H9 (cell line): ENCODE measurements at regions not wholly inside any gene's neighbourhood (a gene's known extent, or its start where the extent isn't known, plus 50 kb on each side); places are given as distances from the start of the nearest gene placed in this dataset.

Experiments
- DNase-seq: peaks from one replicate; pipeline ENCODE4 v3.0.0-alpha.2; 2017
- H2AFZ ChIP-seq: one replicate; pipeline ENCODE4 v1.6.1; 2013; ENCODE audit warnings: mild to moderate bottlenecking, low read length, control low read depth, moderate library complexity
- H2AK5ac ChIP-seq: 2 replicates; pipeline ENCODE4 v1.6.1; 2013; ENCODE audit warnings: low read length, control low read depth, mixed read lengths; ENCODE audit not compliant: insufficient read length
- H2BK120ac ChIP-seq: one replicate; pipeline ENCODE4 v1.6.1; 2013; ENCODE audit warnings: low read depth, mild to moderate bottlenecking, low read length, control low read depth, inconsistent platforms; ENCODE audit not compliant: poor library complexity, severe bottlenecking
- H2BK12ac ChIP-seq: 2 replicates; pipeline ENCODE4 v1.6.1; 2013; ENCODE audit warnings: low read length, control low read depth, mixed read lengths, low read depth; ENCODE audit not compliant: insufficient read length
- H2BK15ac ChIP-seq: 2 replicates; pipeline ENCODE4 v1.6.1; 2013; ENCODE audit warnings: low read depth, low read length, control low read depth
- H2BK20ac ChIP-seq: one replicate; pipeline ENCODE4 v1.6.1; 2013; ENCODE audit warnings: low read depth, mild to moderate bottlenecking, low read length, control low read depth, inconsistent platforms; ENCODE audit not compliant: poor library complexity, severe bottlenecking
- H2BK5ac ChIP-seq: 2 replicates; pipeline ENCODE4 v1.6.1; 2013; ENCODE audit warnings: low read length, control low read depth, mixed read lengths; ENCODE audit not compliant: insufficient read length
- H3K14ac ChIP-seq: 2 replicates; pipeline ENCODE4 v1.6.1; 2013; ENCODE audit warnings: low read length, control low read depth; ENCODE audit not compliant: insufficient read depth
- H3K18ac ChIP-seq: 2 replicates; pipeline ENCODE4 v1.6.1; 2013; ENCODE audit warnings: low read depth, mild to moderate bottlenecking, mixed read lengths, low read length, control low read depth; ENCODE audit not compliant: insufficient read length
- H3K23ac ChIP-seq: 2 replicates; pipeline ENCODE4 v1.6.1; 2013; ENCODE audit warnings: low read length, control low read depth, mixed read lengths, low read depth; ENCODE audit not compliant: insufficient read length
- H3K23me2 ChIP-seq: 2 replicates; pipeline ENCODE4 v1.6.1; 2013; ENCODE audit warnings: low read depth, mild to moderate bottlenecking, mixed read lengths, low read length, control low read depth; ENCODE audit not compliant: insufficient read length, poor library complexity, severe bottlenecking
- H3K27ac ChIP-seq: 2 replicates; pipeline ENCODE4 v1.5.1; 2013; ENCODE audit warnings: low read length, control low read depth, mixed read lengths, low read depth; ENCODE audit not compliant: insufficient read length
- H3K27me3 ChIP-seq: 2 replicates; pipeline ENCODE4 v1.6.1; 2013; ENCODE audit warnings: low read length, control low read depth, inconsistent platforms; ENCODE audit not compliant: insufficient read depth
- H3K4ac ChIP-seq: 2 replicates; pipeline ENCODE4 v1.6.1; 2013; ENCODE audit warnings: low read depth, mild to moderate bottlenecking, control low read depth, inconsistent platforms, low read length, moderate library complexity
- H3K4me1 ChIP-seq: 2 replicates; pipeline ENCODE4 v1.6.1; 2013; ENCODE audit warnings: low read length, control low read depth, inconsistent platforms; ENCODE audit not compliant: insufficient read depth
- H3K4me2 ChIP-seq: 2 replicates; pipeline ENCODE4 v1.6.1; 2013; ENCODE audit warnings: low read length, control low read depth, mixed read lengths; ENCODE audit not compliant: insufficient read length, insufficient read depth
- H3K56ac ChIP-seq: 2 replicates; pipeline ENCODE4 v1.6.1; 2013; ENCODE audit warnings: low read depth, mild to moderate bottlenecking, mixed read lengths, low read length, control low read depth; ENCODE audit not compliant: insufficient read length
- H3K79me1 ChIP-seq: 2 replicates; pipeline ENCODE4 v1.6.1; 2013; ENCODE audit warnings: low read depth, mild to moderate bottlenecking, moderate library complexity, low read length, control low read depth, inconsistent platforms; ENCODE audit not compliant: insufficient read depth, poor library complexity, severe bottlenecking
- H3K79me2 ChIP-seq: 2 replicates; pipeline ENCODE4 v1.6.1; 2013; ENCODE audit warnings: low read length, control low read depth, inconsistent platforms; ENCODE audit not compliant: insufficient read depth
- H3K9ac ChIP-seq: 2 replicates; pipeline ENCODE4 v1.6.1; 2013; ENCODE audit warnings: low read length, control low read depth, mixed read lengths; ENCODE audit not compliant: insufficient read length; ENCODE audit errors: extremely low read depth
- H3K9me3 ChIP-seq: one replicate; pipeline ENCODE4 v1.6.1; 2013; ENCODE audit warnings: low read depth, low read length, inconsistent platforms; ENCODE audit not compliant: control insufficient read depth
- H3T11ph ChIP-seq: one replicate; pipeline ENCODE4 v1.6.1; 2013; ENCODE audit warnings: mild to moderate bottlenecking, low read length, control low read depth, inconsistent platforms
- H4K20me1 ChIP-seq: one replicate; pipeline ENCODE4 v1.6.1; 2013; ENCODE audit not compliant: control insufficient read depth, insufficient read length, insufficient read depth
- H4K5ac ChIP-seq: 2 replicates; pipeline ENCODE4 v1.6.1; 2013; ENCODE audit warnings: low read depth, mild to moderate bottlenecking, mixed read lengths, low read length, control low read depth; ENCODE audit not compliant: insufficient read length
- H4K8ac ChIP-seq: replicated peaks from 2 replicates; pipeline ENCODE4 v1.6.1; 2013; ENCODE audit warnings: low read length, control low read depth, mixed read lengths, low read depth; ENCODE audit not compliant: insufficient read length
- H4K91ac ChIP-seq: 2 replicates; pipeline ENCODE4 v1.6.1; 2013; ENCODE audit warnings: low read depth, mild to moderate bottlenecking, moderate library complexity, mixed read lengths, low read length, control low read depth; ENCODE audit not compliant: insufficient read length
- H3K27ac Mint-ChIP-seq, 3 experiments: 2 replicates in 2 of 3; 3 replicates in 1 of 3; pipeline ENCODE4 v1.8.0; 2020 to 2021; ENCODE audit warnings: mixed read lengths in 3 of 3, mild to moderate bottlenecking in 1 of 3, moderate library complexity in 1 of 3
- H3K27me3 Mint-ChIP-seq: 2 replicates; pipeline ENCODE4 v1.8.0; 2021; ENCODE audit warnings: low read depth, mild to moderate bottlenecking, moderate library complexity, mixed read lengths
- H3K36me3 Mint-ChIP-seq, 3 experiments: 2 replicates in 2 of 3; 3 replicates in 1 of 3; pipeline ENCODE4 v1.8.0; 2020 to 2021; ENCODE audit warnings: low read depth in 3 of 3, mixed read lengths in 3 of 3; ENCODE audit not compliant: insufficient read depth in 1 of 3
- H3K4me1 Mint-ChIP-seq, 2 experiments: 2 replicates each; pipeline ENCODE4 v1.8.0; 2020; ENCODE audit warnings: mixed read lengths in 2 of 2
- H3K4me3 Mint-ChIP-seq, 2 experiments: 2 replicates in 1 of 2; 3 replicates in 1 of 2; pipeline ENCODE4 v1.8.0; 2020 to 2021; ENCODE audit warnings: mild to moderate bottlenecking in 2 of 2, mixed read lengths in 2 of 2, moderate library complexity in 1 of 2
- H3K9me3 Mint-ChIP-seq, 2 experiments: 2 replicates in 1 of 2; 3 replicates in 1 of 2; pipeline ENCODE4 v1.8.0; 2020; ENCODE audit warnings: mild to moderate bottlenecking in 2 of 2, mixed read lengths in 2 of 2, moderate library complexity in 1 of 2
- WGBS: extraction: QIAGEN DNeasy Blood & Tissue Kit; methylation state at CpG from one replicate; pipeline ENCODE4 v1.1.7; 2013; ENCODE audit warnings: missing lambda C conversion rate, low lambda C conversion rate, mixed read lengths; ENCODE audit not compliant: insufficient read length; ENCODE audit errors: extremely low coverage; 5-methylcytosine and 5-hydroxymethylcytosine counted together
- TF ChIP-seq, protein P1 (sequence below): fragments of 200-600 bp; sonication (generic); conservative IDR thresholded peaks from 3 replicates; pipeline ENCODE4 v1.8.0; 2021; ENCODE audit warnings: antibody characterized with exemption, mild to moderate bottlenecking

DNA sequence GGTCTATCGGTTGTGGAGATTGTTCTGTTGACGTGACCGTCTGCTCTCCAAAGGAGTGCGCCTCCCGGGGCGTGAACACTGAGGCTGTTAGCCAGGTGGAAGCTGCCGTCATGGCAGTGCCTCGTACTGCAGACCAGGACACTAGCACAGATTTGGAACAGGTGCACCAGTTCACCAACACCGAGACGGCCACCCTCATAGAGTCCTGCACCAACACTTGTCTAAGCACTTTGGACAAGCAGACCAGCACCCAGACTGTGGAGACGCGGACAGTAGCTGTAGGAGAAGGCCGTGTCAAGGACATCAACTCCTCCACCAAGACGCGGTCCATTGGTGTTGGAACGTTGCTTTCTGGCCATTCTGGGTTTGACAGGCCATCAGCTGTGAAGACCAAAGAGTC, 128.9 kb upstream of the DMRT1 start:
- Histone ChIP-seq H2BK5ac (no peak overlapping the region), H3T11ph (no peak overlapping the region), H3K23ac (no peak overlapping the region), H2BK15ac (no peak overlapping the region), H3K4ac (no peak overlapping the region), H4K91ac (no peak overlapping the region), H3K27me3 (no peaks in the 10 kb centered on the region), H3K4me1 (0 out of 2 replicates have a peak, but pooled peaks cover 2% of the 10 kb centered on the region), H2BK12ac (no peak overlapping the region), H3K79me1 (no peaks in the 10 kb centered on the region), H3K23me2 (no peaks in the 10 kb centered on the region), H3K18ac (no peak overlapping the region), H3K4me2 (no peak overlapping the region), H2AFZ (no peak overlapping the region), H4K8ac (no peak overlapping the region), H3K9ac (no peak overlapping the region), H4K5ac (no peak overlapping the region), H3K27ac (no peak overlapping the region), H4K20me1 (no peaks in the 10 kb centered on the region), H3K56ac (no peak overlapping the region), H2BK120ac (no peak overlapping the region), H3K14ac (no peak overlapping the region), H3K79me2 (no peaks in the 10 kb centered on the region), H2AK5ac (no peak overlapping the region), H3K9me3 (no peaks in the 10 kb centered on the region), H2BK20ac (no peak overlapping the region)
- Mint-ChIP-seq H3K4me1 (peaks cover 11 to 12% of the 10 kb centered on the region in 2 experiments), H3K27ac (no peak overlapping the region), H3K36me3 (peaks cover 19 to 26% (median 25%) of the 10 kb centered on the region in 3 experiments), H3K9me3 (no peaks in the 10 kb centered on the region), H3K27me3 (0 out of 2 replicates have a peak, but pooled peaks cover 3% of the 10 kb centered on the region), H3K4me3 (no peak overlapping the region)
- TF ChIP-seq, protein P1, sequence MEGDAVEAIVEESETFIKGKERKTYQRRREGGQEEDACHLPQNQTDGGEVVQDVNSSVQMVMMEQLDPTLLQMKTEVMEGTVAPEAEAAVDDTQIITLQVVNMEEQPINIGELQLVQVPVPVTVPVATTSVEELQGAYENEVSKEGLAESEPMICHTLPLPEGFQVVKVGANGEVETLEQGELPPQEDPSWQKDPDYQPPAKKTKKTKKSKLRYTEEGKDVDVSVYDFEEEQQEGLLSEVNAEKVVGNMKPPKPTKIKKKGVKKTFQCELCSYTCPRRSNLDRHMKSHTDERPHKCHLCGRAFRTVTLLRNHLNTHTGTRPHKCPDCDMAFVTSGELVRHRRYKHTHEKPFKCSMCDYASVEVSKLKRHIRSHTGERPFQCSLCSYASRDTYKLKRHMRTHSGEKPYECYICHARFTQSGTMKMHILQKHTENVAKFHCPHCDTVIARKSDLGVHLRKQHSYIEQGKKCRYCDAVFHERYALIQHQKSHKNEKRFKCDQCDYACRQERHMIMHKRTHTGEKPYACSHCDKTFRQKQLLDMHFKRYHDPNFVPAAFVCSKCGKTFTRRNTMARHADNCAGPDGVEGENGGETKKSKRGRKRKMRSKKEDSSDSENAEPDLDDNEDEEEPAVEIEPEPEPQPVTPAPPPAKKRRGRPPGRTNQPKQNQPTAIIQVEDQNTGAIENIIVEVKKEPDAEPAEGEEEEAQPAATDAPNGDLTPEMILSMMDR: no peak
- no peak for DNase-seq
- WGBS: no CpG with 5 or more reads among the region's 16 CpGs
